ENCODE measurements at regions not wholly inside any gene's neighbourhood (a gene's known extent, or its start where the extent isn't known, plus 50 kb on each side); places are given as distances from the start of the nearest gene placed in this dataset.

DNA sequence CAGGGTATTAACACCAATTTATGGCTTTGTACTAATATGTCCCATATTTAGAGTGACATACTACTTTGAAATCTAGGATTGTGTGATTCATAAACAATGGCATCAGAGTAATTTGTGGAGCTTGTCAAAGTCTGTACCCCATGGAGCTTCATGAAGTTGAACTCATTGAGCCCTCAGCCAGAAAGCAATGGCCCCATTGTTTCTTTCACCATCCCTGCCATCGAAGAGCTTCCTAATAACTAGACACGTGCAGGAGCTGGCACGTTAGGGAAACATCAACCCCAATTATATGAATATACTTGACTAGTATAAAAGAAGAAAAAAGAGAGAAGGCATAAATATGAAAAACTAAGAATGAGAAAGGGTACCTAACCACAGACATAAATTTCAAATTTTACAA lies 206.6 kb downstream of the CXCL12 start:
- no peak for DNase-seq (ENCODE audit: low read depth, low spot score)
- Histone ChIP-seq H3K27ac (ENCODE audit: low read length) (no peak overlapping the region), H3K9me3 (ENCODE audit: control insufficient read depth, insufficient read depth, low read depth, low read length) (no peaks in the 10 kb centered on the region), H3K27me3 (ENCODE audit: control insufficient read depth, insufficient read depth, low read length) (peaks cover 7% of the 10 kb centered on the region; the same call in 1 of the 2 replicates), H3K4me3 (ENCODE audit: low read depth in 2 of 2, low read length in 2 of 2) (no peak overlapping the region), H3K36me3 (ENCODE audit: control insufficient read depth, insufficient read depth, low read length) (no peaks in the 10 kb centered on the region), H3K4me1 (ENCODE audit: control insufficient read depth, insufficient read depth, low read length) (no peaks in the 10 kb centered on the region)
- TF ChIP-seq POLR2AphosphoS5 (IDR thresholded peaks at IDR 0.05; ENCODE audit: low read depth, low read length) (no peak), TCF7L2 (IDR thresholded peaks at IDR 0.05; ENCODE audit: low read depth, low read length) (no peak), SIN3A (IDR thresholded peaks at IDR 0.05; ENCODE audit: borderline replicate concordance, insufficient read depth, low read depth, low read length) (no peak), CTCF (IDR thresholded peaks at IDR 0.05) (no peak)
- TF ChIP-seq, protein P1, sequence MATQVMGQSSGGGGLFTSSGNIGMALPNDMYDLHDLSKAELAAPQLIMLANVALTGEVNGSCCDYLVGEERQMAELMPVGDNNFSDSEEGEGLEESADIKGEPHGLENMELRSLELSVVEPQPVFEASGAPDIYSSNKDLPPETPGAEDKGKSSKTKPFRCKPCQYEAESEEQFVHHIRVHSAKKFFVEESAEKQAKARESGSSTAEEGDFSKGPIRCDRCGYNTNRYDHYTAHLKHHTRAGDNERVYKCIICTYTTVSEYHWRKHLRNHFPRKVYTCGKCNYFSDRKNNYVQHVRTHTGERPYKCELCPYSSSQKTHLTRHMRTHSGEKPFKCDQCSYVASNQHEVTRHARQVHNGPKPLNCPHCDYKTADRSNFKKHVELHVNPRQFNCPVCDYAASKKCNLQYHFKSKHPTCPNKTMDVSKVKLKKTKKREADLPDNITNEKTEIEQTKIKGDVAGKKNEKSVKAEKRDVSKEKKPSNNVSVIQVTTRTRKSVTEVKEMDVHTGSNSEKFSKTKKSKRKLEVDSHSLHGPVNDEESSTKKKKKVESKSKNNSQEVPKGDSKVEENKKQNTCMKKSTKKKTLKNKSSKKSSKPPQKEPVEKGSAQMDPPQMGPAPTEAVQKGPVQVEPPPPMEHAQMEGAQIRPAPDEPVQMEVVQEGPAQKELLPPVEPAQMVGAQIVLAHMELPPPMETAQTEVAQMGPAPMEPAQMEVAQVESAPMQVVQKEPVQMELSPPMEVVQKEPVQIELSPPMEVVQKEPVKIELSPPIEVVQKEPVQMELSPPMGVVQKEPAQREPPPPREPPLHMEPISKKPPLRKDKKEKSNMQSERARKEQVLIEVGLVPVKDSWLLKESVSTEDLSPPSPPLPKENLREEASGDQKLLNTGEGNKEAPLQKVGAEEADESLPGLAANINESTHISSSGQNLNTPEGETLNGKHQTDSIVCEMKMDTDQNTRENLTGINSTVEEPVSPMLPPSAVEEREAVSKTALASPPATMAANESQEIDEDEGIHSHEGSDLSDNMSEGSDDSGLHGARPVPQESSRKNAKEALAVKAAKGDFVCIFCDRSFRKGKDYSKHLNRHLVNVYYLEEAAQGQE (IDR thresholded peaks at IDR 0.05; ENCODE audit: insufficient read depth in 1 of 2, low read depth in 2 of 2, low read length in 1 of 2), result no peak
- in situ Hi-C loops (cut with HindIII; ENCODE audit: low pct_unique_long_range_greater_than_20kb, low sequenced_read_pairs), result no loop called here
- ChIA-PET CTCF (no interaction called here), POLR2A (no interaction called here)
- no peak for ATAC-seq
- intact Hi-C loops (cut with micrococcal nuclease; ENCODE audit: unreplicated experiment), result no loop called here
- BruUV-seq (replicated peaks), result no TSS peak

DNA sequence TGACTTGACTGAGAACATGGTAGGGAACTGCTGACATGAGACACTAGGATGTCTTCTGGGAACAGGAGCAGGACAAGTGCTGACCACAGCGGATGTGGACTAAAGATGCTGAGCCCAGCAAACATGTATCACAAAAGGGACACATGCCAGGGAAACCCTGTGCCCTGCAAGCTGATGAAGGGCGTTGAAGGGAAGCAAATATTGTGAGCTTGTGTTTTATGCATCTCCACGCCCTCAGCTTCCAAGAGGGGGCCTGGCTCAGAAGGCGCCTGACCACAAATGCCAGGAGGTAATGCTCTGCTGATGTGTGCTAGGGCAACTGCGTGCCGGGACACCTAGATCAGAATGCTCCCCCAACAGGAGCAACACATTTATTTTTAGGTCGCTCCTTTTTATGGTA lies 207.3 kb downstream of the CXCL12 start:
- H3K36me3 ChIP-seq (ENCODE audit: control insufficient read depth, insufficient read depth, low read length), result no peaks in the 10 kb centered on the region
- no peak overlapping the region for H3K27ac ChIP-seq (ENCODE audit: low read length)
- CTCF ChIA-PET, result no interaction called here
- intact Hi-C loops (cut with micrococcal nuclease; ENCODE audit: unreplicated experiment) (no loop called here), in situ Hi-C loops (cut with HindIII; ENCODE audit: low pct_unique_long_range_greater_than_20kb, low sequenced_read_pairs) (no loop called here)
- no peak for ATAC-seq
- H3K27me3 ChIP-seq (ENCODE audit: control insufficient read depth, insufficient read depth, low read length), result peaks cover 7% of the 10 kb centered on the region; the same call in 1 of the 2 replicates
- H3K9me3 ChIP-seq (ENCODE audit: control insufficient read depth, insufficient read depth, low read depth, low read length), result no peaks in the 10 kb centered on the region
- DNase-seq (ENCODE audit: low read depth, low spot score), result no peak
- BruUV-seq (replicated peaks), result no TSS peak
- no peaks in the 10 kb centered on the region for H3K4me1 ChIP-seq (ENCODE audit: control insufficient read depth, insufficient read depth, low read length)
- no peak overlapping the region for H3K4me3 ChIP-seq (ENCODE audit: low read depth in 2 of 2, low read length in 2 of 2)
- TF ChIP-seq, protein P1 (IDR thresholded peaks at IDR 0.05; ENCODE audit: insufficient read depth in 1 of 2, low read depth in 2 of 2, low read length in 1 of 2), result no peak
- TF ChIP-seq SIN3A (IDR thresholded peaks at IDR 0.05; ENCODE audit: borderline replicate concordance, insufficient read depth, low read depth, low read length), result no peak
- TF ChIP-seq POLR2AphosphoS5 (IDR thresholded peaks at IDR 0.05; ENCODE audit: low read depth, low read length), result no peak
- TF ChIP-seq CTCF (IDR thresholded peaks at IDR 0.05), result no peak
- no peak for TF ChIP-seq TCF7L2 (IDR thresholded peaks at IDR 0.05; ENCODE audit: low read depth, low read length)
- POLR2A ChIA-PET, result no interaction called here
